ENCODE measurements at regions not wholly inside any gene's neighbourhood (a gene's known extent, or its start where the extent isn't known, plus 50 kb on each side); places are given as distances from the start of the nearest gene placed in this dataset.

DNA sequence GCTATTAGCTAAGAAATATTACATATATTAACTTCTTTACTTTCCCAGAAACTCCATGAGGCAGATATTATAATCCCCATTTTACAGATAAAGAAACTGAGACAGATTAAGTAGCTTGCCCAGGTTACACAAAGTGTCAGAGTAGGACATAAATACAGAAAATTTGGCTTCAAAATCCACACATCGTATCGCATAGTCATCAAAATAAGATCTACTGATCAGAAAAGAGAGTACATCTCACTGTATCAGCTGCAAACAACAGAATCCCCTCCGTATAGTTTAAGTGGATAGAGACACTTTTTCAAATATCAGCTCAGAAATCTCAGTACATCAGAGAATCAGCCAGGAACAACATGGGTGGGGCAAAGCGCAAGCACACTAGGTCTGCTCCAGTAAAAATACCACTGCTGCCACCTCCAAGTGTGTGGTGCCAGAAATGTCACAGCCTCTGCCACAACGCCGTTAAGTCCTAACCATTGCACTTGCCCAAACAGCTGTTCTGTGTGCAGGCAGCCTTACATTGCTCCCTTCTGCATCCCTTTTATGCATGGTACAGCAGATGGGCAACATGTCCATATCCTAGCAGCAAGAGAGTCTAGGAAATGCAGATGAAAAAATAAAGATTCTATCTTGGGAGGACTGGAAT lies 204.8 kb downstream of the KLF12 start:
- DNase-seq, result no peak

DNA sequence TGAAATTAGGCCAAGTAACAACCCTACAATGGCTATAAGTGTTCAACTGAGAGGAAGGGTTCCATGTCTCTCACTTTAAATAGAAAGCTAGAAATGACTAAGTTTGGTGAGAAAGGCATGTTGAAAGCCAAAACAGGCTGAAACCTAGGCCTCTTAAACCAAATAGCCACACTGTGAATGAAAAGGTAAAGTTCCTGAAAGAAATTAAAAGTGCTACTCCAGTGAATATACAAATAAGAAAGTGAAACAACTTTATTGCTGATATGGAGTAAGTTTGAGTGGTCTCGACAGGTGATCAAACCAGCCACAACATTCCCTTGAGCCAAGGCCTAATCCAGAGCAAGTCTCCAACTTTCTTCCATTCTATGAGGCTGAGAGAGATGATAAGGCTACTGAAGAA lies 209.6 kb downstream of the KLF12 start:
- DNase-seq, result no peak

DNA sequence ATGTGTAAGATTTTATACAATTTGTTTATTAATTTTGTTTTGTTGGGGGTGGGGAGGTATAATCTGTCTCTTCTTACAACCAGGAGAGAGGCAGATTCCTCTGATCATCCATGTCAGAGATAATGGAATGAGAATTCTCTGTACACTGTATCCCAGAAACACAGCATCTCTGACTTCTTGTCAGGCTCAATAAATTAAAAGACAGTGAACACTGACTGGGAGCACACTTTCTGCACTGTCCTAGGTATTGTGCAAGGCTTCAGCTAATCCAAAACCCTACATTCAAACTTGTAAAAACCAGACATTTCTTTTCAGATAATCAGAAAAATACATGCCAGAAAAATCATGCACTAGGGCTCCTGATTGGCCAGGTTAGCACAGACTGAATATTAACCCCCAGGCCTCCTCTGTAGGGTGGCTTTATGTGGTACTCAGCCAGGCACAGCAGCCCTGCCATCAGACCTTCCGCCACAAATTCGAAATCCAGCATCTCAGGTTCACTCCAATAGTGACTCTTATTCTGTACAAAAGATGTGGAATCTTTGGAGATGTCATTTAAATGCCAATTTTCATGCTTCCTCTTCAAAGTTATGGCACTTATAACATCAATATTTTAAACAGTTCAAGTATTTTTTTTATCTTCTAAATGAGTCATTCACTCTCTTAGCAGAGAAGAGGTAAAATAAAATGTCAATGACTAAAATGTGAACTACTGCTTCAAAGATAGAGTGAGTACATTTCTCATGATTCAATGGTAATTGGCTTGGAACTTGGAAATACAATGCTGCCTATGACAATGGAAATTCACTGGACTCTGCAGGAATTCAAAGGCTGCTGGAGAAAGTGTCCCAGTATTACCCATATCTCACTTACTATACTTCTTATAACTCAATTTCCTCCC lies 211.5 kb downstream of the KLF12 start:
- no peak for DNase-seq

DNA sequence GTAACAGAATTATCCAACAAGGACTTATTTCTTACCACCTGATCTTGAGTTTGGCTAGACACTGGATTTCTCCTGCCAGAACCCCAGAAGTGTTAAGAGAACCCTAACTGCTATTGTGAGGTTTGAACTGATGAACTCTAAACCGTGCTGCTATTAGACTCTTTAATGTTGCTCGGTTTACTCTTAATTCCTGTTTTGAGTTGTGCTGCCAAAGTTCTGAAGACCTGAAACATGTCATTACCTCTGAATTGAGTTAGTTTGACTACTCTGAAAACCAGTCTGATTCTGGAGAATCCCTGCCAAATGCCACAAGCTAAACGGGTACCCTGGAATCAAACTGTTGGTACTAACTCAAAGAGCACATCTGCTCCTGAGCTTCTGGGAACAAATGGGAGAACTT lies 215.5 kb downstream of the KLF12 start:
- no peak for DNase-seq

DNA sequence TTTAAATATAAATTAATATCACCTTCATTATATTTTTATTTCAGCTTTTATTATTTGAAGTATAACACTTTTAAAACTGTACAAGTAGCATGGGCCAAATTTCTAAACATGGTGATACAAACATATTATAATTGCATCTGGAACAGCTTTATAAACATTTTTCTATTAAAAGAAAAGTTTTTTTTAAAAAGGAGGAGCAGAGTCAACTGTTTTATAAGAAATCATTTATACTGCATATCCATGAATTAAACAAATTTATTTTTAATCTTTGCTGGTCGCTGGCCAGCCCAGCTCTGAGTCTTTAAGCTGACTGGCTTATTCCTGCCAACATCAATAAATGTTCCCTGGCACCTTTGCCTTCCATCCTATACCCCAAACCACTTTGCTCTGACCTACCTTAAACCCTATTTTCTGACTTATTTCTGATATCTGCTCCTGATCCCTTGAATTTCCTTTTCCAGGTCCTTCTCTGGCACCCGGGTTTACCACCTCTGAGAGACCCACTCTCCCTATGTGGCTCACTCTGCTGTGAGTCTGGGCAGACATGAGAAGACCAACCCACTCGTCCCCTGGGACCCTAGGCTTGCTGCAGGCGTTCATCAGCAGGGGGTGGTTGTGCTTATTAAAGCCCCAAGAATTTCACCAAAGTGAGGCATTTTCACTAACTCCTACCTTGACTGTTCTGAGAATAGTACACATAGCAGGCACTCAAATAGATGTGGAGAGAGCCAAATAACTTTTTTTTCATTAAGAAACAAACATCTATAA lies 220.3 kb downstream of the KLF12 start:
- no peak for DNase-seq

DNA sequence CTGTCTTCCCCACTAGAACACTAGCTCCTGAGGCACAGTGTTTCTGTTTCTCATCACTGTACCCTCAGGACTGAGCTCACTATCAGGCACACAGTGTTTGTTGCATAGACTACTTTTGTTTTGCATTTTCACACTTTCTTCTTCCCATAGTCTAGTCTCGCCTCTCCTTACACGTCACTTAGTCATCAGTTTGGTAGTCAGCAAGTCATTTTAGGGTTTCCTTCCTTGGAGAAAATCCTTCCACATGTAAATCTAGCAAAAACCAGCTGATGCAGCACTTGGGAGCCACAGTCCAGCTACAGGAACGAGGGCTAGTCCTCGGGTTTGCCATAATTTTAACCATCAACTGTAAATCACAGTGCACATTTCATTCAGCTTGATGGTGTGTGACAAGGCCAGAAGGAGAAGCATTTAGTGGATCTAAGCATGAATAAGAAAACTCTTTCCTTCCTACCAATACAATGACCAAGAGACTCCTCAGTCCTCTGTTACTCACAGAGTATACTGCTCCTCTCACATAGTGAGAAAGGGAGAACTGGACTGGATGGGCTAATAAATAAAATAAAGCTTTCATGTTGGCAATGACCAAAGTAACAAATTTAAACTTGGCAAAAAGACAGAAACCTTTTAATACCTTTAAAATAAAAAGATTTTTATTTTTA lies 221.0 kb downstream of the KLF12 start:
- DNase-seq, result no peak

DNA sequence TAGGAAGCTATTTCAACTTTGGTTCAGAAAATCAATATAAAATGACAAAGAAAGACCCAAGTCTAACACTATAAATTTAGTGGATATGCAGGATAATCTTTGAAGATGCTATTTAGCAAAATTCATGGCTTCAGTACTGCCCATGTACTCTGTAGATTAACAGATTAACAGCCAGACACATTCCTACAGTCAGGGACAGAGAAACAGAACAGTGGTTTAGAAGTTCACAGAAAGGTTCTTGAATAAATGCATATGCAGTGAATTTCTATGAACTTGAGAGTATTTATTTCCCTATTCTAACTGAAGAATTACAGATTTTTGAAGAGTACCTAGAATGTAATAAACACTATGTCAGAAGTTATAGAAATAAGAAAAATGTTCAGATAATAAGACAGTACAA lies 222.8 kb downstream of the KLF12 start:
- no peak for DNase-seq

DNA sequence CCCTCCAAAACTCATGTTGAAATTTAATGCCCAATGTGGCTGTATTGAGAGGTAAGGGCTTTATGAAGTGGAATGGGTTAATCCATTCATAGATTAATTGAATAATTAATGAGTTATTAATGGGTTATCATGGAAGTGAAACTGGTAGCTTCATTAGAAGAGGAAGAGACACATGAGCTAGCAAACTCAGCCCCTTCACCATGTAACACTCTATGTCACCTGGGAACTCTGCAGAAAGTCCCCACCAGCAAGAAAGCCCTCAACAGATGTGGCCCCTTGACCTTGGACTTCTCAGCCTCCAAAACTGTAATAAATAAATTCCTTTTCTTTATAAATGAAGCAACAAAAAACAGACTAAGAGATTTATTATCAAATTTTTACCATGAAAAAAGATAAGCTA lies 223.5 kb downstream of the KLF12 start:
- no peak for DNase-seq

DNA sequence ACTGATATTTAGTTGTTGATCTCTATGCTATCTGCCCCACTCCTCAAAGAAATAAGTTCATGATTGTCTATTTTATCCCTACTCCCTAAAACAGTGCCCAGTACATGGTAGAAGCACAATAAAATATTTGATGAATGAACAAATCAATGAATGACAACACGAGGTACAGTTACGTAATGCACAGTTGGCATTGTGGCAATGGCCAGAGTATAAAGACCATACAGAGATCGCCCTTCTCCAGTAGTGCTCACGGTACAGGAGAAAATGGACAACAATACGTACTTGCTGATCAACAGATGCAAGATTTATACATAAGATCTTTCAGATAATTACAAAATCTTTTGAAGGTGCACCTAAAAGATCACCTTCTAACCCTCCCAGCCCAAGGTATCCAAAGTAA lies 225.4 kb downstream of the KLF12 start:
- no peak for DNase-seq

DNA sequence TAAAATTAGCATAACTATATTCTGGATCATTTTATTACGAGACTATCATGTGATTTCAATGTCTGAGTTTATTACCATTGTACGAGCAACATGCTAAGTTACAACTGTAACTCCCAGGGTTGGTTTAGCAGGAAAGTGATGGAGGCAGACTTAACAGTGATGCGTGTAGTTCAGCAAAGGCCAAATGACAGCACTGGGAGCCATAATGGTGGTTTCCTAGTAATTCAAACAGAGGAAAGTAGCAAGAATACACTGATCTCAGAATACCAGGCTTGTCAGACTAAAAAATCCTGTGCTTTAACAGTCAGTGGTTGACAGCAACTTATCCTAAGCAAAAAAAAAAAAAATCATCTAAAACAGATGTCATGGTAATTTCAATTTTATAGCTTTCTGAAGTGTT lies 229.6 kb downstream of the KLF12 start:
- no peak for DNase-seq

DNA sequence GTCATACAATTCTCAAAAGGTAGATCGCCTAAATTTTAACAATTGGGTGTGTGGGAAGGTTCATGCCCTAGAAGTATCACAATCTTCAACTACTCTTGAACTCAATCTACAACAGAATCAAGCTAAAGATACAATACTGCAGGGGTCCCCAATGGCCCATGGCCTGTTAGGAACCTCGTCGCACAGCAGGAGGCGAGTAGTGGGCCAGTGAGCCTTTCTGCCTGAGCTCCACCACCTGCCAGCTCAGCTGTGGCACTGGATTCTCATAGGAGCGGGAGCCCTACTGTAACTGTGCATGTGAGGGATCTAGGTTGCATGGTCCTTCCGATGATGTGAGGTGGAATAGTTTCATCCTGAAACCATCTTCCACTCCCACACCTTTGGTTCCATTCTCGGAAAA lies 230.6 kb downstream of the KLF12 start:
- DNase-seq, result no peak

DNA sequence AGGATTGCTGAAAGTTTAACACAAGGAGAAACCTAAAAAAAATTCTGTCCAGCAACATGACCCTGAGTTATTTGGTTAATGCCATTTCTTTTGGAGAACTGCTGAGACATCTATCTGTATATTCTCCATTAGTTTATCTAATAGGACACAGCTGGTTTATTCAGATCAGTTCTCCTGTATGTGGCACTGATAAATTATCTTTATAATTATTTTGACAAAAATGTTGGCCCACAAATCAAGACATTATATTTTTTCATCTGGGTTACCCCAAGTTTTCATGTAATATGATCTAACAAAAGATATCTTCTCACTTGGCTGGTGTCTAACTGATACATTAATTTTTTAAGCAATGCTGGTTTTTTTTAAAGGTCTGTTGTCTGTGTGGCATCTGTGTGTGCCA lies 231.4 kb downstream of the KLF12 start:
- no peak for DNase-seq

DNA sequence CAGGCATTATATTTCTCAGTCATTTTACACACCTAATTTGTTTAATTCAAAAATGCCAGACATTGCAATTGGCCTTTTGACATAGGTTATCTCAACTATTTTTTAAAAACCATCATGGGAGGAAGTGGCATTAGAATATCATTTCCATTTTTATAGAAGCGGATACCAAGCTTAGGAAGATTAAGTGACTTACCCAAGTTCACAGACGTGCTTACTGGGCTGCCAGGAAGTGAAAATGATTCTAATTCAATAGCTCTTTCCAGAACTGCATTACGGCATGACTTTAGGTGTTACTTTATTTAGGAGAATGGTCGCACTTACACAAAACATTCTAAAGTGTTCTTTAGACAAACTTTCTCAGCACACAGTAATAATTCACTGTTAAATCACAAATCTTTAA lies 231.9 kb downstream of the KLF12 start:
- DNase-seq, result no peak

DNA sequence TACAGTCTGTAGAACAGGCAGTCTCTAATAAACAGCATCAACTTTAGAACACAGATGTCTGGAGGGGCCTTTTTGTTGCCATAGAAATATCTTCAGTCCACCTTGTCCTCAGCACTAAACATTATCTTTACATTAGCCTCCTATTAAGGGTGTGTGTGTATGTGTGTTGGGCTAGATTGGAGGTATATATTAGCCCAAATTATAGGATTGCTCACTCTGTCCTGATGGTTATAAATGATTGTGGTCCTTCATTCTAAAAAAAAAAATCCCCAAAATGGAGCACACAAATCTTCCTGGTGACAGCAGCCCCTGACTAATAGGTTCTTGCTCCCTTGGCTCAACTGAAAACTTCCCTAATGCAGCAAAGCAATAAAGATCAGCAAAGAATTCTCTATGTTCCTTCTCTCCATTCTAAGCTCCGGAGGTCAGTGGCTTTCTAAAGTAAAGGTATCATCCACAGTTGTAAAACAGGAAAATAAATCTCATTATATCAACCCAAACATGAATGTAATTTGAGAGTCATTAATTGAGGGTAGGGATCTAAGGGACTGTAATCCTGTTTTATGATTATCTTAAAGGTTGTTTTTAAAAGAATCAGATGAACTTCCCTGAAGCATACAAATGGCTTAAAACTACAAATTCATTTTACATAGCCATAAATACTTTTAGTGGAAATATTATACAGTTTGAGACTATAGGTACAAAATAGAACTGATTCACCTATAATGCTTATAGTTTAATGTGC lies 232.7 kb downstream of the KLF12 start:
- DNase-seq, result no peak

DNA sequence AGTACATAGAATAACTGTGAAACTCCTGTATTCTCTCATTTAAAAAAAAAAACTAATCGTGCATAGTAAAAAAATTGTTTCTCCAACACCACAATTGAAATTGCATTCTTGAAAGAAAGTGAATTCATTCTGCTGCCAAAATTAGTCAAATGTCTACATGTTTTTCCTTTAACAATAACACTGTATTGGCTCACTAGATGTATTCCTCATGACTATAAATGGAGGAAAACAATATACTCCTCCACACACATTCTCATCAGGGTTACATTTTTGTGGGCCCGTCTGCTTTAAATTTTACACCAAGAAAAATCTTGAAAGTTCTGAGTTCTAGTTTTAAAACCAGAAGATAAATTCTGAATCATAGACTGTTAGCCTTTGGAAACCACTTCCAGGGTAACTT lies 233.6 kb downstream of the KLF12 start:
- DNase-seq, result no peak

DNA sequence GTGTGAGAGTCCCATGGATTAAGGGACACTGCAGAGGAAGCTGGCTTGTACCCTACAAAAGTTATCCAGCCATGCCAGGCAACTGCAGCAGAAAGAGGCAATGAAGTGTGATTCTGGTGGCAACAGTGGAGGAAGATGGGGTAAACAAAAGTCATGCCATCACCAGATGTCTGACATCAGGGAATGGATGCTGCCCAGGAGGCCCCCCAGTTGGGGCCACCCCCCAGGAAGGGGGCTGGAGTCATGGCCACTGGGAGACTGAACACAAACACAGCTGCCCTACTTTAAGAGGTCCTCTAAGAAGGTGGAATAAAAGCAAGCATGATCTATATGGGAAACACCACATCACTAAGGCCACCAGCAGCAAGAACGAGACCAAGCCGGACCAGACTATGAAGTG lies 235.3 kb downstream of the KLF12 start:
- DNase-seq, result no peak

DNA sequence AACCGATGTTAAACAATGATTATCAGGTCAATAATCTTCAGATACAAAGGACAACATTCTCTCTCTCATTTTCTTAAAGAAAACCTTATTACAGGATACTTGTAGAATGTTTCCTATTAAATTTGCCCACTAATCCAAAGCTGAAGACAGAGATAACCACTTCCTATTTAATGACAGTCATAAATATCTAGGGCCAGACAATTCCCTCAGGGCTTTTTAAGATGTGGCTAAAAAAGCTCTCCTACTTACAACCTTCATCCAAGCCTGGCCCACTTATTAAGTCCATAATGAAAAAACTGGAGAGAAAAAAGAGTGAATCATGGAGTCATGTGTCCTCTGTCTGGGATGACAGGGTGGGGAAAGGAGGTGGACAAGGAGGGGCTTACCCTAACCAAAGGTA lies 235.9 kb downstream of the KLF12 start:
- DNase-seq, result no peak

DNA sequence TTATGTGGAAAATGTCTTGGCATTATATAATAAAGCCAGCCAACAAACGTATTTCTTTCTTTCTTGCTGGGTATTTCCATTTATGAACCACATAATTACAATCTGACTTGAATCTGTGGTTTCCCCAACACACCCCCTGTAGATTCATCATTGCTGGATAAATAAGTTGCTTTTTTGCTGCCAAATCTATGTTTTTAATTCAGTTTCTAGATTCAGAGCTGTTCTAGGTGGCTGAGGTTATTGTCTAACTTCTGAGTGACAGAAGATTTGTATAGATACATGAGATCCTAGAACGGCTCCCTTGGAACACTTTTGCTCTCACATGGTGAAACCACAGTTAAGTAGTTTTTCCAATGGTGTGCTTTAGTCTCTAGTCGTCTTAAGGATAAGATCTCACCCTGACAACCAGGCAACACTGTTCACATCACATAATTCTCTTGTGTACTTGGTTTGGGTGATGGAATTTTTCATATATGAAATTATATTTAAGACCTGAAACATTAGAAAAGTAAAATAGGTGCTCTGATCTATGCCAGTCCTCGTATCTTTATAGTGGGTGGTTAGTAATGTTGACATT lies 239.1 kb downstream of the KLF12 start:
- DNase-seq, result no peak

DNA sequence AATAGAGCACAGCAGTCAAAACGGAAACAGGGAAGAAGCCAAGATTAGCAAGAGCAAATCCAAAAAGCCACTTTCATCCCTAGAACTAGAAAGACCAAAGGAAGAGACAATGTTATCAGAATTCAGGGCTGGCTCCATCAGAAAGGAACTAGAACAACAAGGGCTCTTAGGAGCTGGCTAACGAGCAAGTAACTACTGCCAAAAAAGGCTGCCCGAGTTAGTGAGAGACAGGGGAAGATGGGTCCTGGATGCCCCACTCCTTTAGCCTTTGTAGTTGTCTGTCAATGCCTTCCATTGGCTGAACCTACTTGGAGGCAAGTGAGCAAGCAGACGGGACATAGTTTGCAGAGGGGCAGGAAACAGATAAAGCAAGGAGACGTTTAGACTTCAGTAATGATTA lies 240.4 kb downstream of the KLF12 start:
- DNase-seq, result no peak

DNA sequence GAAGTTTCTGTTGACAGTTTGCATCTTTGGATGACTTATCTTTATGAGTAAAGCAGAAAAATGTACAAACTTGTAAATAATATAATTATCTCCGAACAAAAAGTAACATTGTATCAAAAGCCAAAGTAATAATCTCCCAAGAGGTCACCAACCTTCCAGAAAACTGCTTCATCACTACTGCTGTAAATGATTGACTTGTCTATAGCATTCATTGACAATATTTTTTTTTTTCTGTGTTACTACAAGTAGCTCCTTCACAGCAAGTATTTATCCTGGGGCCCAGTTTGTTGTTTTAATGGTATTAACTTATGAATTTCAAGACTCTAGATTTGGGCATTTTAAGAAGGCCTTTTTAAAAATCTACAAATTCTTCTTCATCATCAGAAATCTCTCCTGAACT lies 242.4 kb downstream of the KLF12 start:
- no peak for DNase-seq

DNA sequence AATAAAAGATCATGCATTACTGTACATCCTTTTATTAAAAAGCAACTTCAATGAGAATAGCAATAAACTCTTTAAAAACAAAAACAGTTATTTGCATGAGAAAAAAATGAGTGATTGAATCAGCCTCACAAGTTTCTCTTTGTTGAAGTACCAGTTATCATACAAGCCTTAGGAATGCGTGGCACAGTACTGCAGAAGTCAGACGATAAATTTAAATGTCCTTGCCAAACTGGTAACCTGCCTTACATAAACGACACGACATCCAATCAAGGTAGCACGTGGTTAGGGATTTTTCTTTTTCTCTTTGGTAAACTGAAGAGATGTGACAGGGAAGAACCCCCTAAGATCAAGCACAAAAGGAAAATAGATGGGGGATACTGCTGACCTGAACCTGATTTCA lies 251.0 kb downstream of the KLF12 start:
- no peak for DNase-seq

DNA sequence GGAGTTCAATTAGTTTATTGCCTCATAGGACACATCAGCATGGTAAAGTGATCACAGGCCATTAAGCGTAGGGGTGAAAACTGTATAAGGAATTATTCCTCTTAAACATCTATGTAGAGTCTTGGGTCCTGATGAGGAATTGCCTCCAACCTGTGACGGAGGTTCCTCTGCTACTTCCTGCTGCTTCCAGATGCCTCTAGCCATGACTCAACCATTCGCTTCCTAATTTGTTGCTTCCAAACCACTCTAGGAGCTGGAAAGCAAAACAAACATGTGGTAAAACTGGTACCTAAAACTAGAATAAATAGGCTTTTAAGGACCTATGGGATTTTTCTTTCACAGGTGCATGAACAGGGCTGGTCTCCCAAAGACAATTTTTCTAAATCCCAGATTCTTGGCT lies 253.8 kb downstream of the KLF12 start:
- no peak for DNase-seq

All from SW 1271 (cell line).